GM23338 (cell line): ENCODE measurements at regions not wholly inside any gene's neighbourhood (a gene's known extent, or its start where the extent isn't known, plus 50 kb on each side); places are given as distances from the start of the nearest gene placed in this dataset.

Experiments
- CREB1 ChIP-seq: fragments of 250-450 bp; sonication (Bioruptor Pico); IDR thresholded peaks from 2 replicates; pipeline ENCODE4 v1.5.0; 2020; ENCODE audit warnings: low read depth, mild to moderate bottlenecking, moderate library complexity
- EZH2 ChIP-seq: fragments of 200-600 bp; sonication (generic); IDR thresholded peaks from one replicate; pipeline ENCODE4 v1.8.0; 2017; ENCODE audit warnings: antibody characterized with exemption, mild to moderate bottlenecking, low read depth; ENCODE audit not compliant: unreplicated experiment
- EZH2phosphoT487 ChIP-seq: fragments of 200-600 bp; sonication (generic); IDR thresholded peaks from one replicate; pipeline ENCODE4 v1.8.1; 2018; ENCODE audit warnings: antibody characterized with exemption; ENCODE audit not compliant: unreplicated experiment
- JUNB ChIP-seq: IDR thresholded peaks from one replicate; pipeline ENCODE4 v1.6.1; 2016; ENCODE audit warnings: antibody characterized with exemption; ENCODE audit not compliant: unreplicated experiment
- POLR2AphosphoS5 ChIP-seq: IDR thresholded peaks from 2 replicates; pipeline ENCODE4 v1.6.1; 2016; ENCODE audit warnings: antibody characterized with exemption, low read depth
- STAT1 ChIP-seq: IDR thresholded peaks from one replicate; pipeline ENCODE4 v1.6.1; 2016; ENCODE audit warnings: antibody characterized with exemption; ENCODE audit not compliant: unreplicated experiment
- TF ChIP-seq, protein P1 (sequence below), 2 experiments: fragments of 200-600 bp in 1 of 2; sonication (generic) in 1 of 2; conservative IDR thresholded peaks; 2 replicates each; pipeline versions ENCODE4 v1.5.1 to v1.6.1; 2016 to 2017; ENCODE audit warnings: antibody characterized with exemption in 2 of 2, low read depth in 2 of 2, mild to moderate bottlenecking in 2 of 2, moderate library complexity in 1 of 2
- TF ChIP-seq, protein P2 (sequence below): IDR thresholded peaks from 2 replicates; pipeline ENCODE4 v1.6.1; 2016; ENCODE audit warnings: antibody characterized with exemption
- TF ChIP-seq, protein P3 (sequence below): IDR thresholded peaks from one replicate; pipeline ENCODE4 v1.6.1; 2018; ENCODE audit warnings: antibody characterized with exemption; ENCODE audit not compliant: unreplicated experiment

DNA sequence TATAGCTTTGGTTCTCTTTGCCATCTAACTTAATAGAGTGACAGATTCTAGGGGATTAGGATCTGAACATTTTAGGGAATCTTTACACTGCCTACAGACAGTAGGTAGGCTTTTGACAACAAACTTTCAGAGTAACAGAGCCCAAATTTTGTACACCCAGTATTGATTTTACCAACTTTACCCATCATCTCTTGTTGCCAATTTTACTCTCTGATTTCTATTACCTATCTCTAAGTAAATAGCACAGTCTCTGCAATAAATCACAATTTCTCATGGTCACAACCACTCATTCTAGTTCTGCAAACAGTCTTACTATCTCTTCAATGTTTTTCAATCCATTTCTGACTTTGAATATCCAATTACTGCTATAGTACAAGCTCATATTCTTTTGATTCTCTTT is 1097.6 kb upstream of the PHF14 start:
- TF ChIP-seq, protein P1, sequence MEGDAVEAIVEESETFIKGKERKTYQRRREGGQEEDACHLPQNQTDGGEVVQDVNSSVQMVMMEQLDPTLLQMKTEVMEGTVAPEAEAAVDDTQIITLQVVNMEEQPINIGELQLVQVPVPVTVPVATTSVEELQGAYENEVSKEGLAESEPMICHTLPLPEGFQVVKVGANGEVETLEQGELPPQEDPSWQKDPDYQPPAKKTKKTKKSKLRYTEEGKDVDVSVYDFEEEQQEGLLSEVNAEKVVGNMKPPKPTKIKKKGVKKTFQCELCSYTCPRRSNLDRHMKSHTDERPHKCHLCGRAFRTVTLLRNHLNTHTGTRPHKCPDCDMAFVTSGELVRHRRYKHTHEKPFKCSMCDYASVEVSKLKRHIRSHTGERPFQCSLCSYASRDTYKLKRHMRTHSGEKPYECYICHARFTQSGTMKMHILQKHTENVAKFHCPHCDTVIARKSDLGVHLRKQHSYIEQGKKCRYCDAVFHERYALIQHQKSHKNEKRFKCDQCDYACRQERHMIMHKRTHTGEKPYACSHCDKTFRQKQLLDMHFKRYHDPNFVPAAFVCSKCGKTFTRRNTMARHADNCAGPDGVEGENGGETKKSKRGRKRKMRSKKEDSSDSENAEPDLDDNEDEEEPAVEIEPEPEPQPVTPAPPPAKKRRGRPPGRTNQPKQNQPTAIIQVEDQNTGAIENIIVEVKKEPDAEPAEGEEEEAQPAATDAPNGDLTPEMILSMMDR (conservative IDR thresholded peaks at IDR 0.05; ENCODE audit: low read depth in 2 of 2): no peak
- TF ChIP-seq POLR2AphosphoS5: no peak
- TF ChIP-seq CREB1: no peak
- TF ChIP-seq EZH2: no peak
- TF ChIP-seq JUNB: no peak
- TF ChIP-seq, protein P2, sequence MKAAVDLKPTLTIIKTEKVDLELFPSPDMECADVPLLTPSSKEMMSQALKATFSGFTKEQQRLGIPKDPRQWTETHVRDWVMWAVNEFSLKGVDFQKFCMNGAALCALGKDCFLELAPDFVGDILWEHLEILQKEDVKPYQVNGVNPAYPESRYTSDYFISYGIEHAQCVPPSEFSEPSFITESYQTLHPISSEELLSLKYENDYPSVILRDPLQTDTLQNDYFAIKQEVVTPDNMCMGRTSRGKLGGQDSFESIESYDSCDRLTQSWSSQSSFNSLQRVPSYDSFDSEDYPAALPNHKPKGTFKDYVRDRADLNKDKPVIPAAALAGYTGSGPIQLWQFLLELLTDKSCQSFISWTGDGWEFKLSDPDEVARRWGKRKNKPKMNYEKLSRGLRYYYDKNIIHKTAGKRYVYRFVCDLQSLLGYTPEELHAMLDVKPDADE: no peak
- TF ChIP-seq, protein P3, sequence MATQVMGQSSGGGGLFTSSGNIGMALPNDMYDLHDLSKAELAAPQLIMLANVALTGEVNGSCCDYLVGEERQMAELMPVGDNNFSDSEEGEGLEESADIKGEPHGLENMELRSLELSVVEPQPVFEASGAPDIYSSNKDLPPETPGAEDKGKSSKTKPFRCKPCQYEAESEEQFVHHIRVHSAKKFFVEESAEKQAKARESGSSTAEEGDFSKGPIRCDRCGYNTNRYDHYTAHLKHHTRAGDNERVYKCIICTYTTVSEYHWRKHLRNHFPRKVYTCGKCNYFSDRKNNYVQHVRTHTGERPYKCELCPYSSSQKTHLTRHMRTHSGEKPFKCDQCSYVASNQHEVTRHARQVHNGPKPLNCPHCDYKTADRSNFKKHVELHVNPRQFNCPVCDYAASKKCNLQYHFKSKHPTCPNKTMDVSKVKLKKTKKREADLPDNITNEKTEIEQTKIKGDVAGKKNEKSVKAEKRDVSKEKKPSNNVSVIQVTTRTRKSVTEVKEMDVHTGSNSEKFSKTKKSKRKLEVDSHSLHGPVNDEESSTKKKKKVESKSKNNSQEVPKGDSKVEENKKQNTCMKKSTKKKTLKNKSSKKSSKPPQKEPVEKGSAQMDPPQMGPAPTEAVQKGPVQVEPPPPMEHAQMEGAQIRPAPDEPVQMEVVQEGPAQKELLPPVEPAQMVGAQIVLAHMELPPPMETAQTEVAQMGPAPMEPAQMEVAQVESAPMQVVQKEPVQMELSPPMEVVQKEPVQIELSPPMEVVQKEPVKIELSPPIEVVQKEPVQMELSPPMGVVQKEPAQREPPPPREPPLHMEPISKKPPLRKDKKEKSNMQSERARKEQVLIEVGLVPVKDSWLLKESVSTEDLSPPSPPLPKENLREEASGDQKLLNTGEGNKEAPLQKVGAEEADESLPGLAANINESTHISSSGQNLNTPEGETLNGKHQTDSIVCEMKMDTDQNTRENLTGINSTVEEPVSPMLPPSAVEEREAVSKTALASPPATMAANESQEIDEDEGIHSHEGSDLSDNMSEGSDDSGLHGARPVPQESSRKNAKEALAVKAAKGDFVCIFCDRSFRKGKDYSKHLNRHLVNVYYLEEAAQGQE: no peak
- no peak for TF ChIP-seq STAT1
- TF ChIP-seq EZH2phosphoT487: no peak
